HCT116 (cell line): ENCODE measurements at regions not wholly inside any gene's neighbourhood (a gene's known extent, or its start where the extent isn't known, plus 50 kb on each side); places are given as distances from the start of the nearest gene placed in this dataset.

Experiments used
- ATAC-seq: fragments of 200-7000 bp; cut with Tn5 transposase; 2 replicates; pipeline ENCODE4 v1.9.1; 2020; ENCODE audit warnings: mild to moderate bottlenecking, moderate library complexity
- BruUV-seq: library from RNA; stranded (reverse); fragments of 400-500 nt; replicated peaks from 2 replicates; lab custom pipeline; 2021; lab: Mats Ljungman, UMichigan
- CTCF ChIA-PET: fragments of 300-600 bp; sonication (Branson Sonifier 250); formaldehyde crosslinking; loops from one replicate; lab custom pipeline; 2021; ENCODE audit warnings: antibody characterized with exemption; lab: Charles Lee
- POLR2A ChIA-PET: fragments of 300-600, 350-600 bp; sonication (Branson Sonifier 250); formaldehyde crosslinking; loops from one replicate; lab custom pipeline; 2021; ENCODE audit warnings: antibody characterized with exemption; lab: Charles Lee
- RAD21 ChIA-PET, 2 experiments: fragments of 300-600 bp; sonication (Branson Sonifier 250); formaldehyde crosslinking; loops; one replicate each; lab custom pipeline; 2023; ENCODE audit warnings: low total read pairs in 2 of 2; ENCODE audit not compliant: uncharacterized antibody in 2 of 2, unreplicated experiment in 2 of 2, low non-redundant PET in 1 of 2; lab: Charles Lee
- DNase-seq: peaks from one replicate; pipeline ENCODE4 v3.0.0-alpha.2; 2010; ENCODE audit warnings: low read depth, low spot score
- H2AFZ ChIP-seq: fragments of 200-600 bp; shearing (Covaris generic), sonication (generic); 2 replicates; pipeline ENCODE4 v1.6.1; 2017; ENCODE audit warnings: low read depth, mixed run types, mixed read lengths, antibody characterized with exemption, low read length; ENCODE audit not compliant: poor library complexity, severe bottlenecking
- H3K27ac ChIP-seq: 2 replicates; pipeline ENCODE4 v1.5.1; 2012; ENCODE audit warnings: low read depth, low read length
- H3K27me3 ChIP-seq: fragments of 200-600 bp; sonication (generic); 2 replicates; pipeline ENCODE4 v1.6.1; 2016; ENCODE audit warnings: mixed run types, low read length, mixed read lengths; ENCODE audit not compliant: insufficient read depth
- H3K36me3 ChIP-seq, 2 experiments: fragments of 200-500 bp in 1 of 2; fragments of 200-600 bp in 1 of 2; sonication (Bioruptor generic) in 1 of 2; sonication (generic) in 1 of 2; 2 replicates each; pipeline versions ENCODE4 v1.5.1 to v1.6.1; 2014 to 2016; ENCODE audit warnings: low read length in 2 of 2, inconsistent platforms in 1 of 2, mixed read lengths in 1 of 2, mixed run types in 1 of 2; ENCODE audit not compliant: insufficient read depth in 2 of 2, control insufficient read depth in 1 of 2
- H3K4me1 ChIP-seq, 2 experiments: fragments of 200-600 bp in 1 of 2; sonication (generic) in 1 of 2; 2 replicates each; pipeline versions ENCODE4 v1.5.1 to v1.6.1; 2012 to 2017; ENCODE audit warnings: low read length in 2 of 2, inconsistent platforms in 1 of 2, mild to moderate bottlenecking in 1 of 2, mixed read lengths in 1 of 2, mixed run types in 1 of 2, moderate library complexity in 1 of 2; ENCODE audit not compliant: insufficient read depth in 2 of 2, control insufficient read depth in 1 of 2
- H3K4me2 ChIP-seq: fragments of 200-600 bp; sonication (generic); 2 replicates; pipeline ENCODE4 v1.6.1; 2017; ENCODE audit warnings: mixed run types, low read length, mixed read lengths
- H3K4me3 ChIP-seq, 2 experiments: fragments of 200-600 bp in 1 of 2; sonication (generic) in 1 of 2; replicated peaks in 1 of 2; 2 replicates each; pipeline ENCODE4 v1.5.1; 2011 to 2016; ENCODE audit warnings: low read length in 2 of 2, control low read depth in 1 of 2, low read depth in 1 of 2, mild to moderate bottlenecking in 1 of 2, mixed read lengths in 1 of 2, mixed run types in 1 of 2
- H3K79me2 ChIP-seq: fragments of 200-600 bp; sonication (generic); 2 replicates; pipeline ENCODE4 v1.6.1; 2017; ENCODE audit warnings: mild to moderate bottlenecking, mixed run types, low read length, moderate library complexity, mixed read lengths; ENCODE audit not compliant: insufficient read depth
- H3K9ac ChIP-seq: fragments of 200-600 bp; sonication (generic); 2 replicates; pipeline ENCODE4 v1.6.1; 2016; ENCODE audit warnings: low read length, mixed read lengths
- H3K9me2 ChIP-seq: fragments of 200-600 bp; sonication (generic), shearing (Covaris generic); 2 replicates; pipeline ENCODE4 v1.6.1; 2017; ENCODE audit warnings: mixed run types, mild to moderate bottlenecking, moderate library complexity; ENCODE audit not compliant: insufficient read depth
- H3K9me3 ChIP-seq, 2 experiments: fragments of 200-500 bp in 1 of 2; fragments of 200-600 bp in 1 of 2; sonication (Bioruptor generic) in 1 of 2; sonication (generic) in 1 of 2; 2 replicates each; pipeline ENCODE4 v1.6.1; 2014 to 2017; ENCODE audit warnings: low read length in 2 of 2, mixed read lengths in 2 of 2, inconsistent platforms in 1 of 2, low read depth in 1 of 2, mild to moderate bottlenecking in 1 of 2, mixed run types in 1 of 2, moderate library complexity in 1 of 2; ENCODE audit not compliant: control insufficient read depth in 1 of 2, insufficient read depth in 1 of 2
- H4K20me1 ChIP-seq: fragments of 200-600 bp; sonication (generic), shearing (Covaris generic); 2 replicates; pipeline ENCODE4 v1.6.1; 2017; ENCODE audit warnings: mixed run types, mild to moderate bottlenecking, moderate library complexity; ENCODE audit not compliant: insufficient read depth
- CBX3 ChIP-seq: IDR thresholded peaks from 2 replicates; pipeline ENCODE4 v1.6.1; 2012; ENCODE audit warnings: low read depth
- CEBPB ChIP-seq: IDR thresholded peaks from 2 replicates; pipeline ENCODE4 v1.6.1; 2012; ENCODE audit warnings: low read depth
- CTCF ChIP-seq, 3 experiments: fragments of 200-600 bp in 1 of 3; sonication (generic) in 1 of 3; IDR thresholded peaks in 2 of 3; conservative IDR thresholded peaks in 1 of 3; 2 replicates each; pipeline ENCODE4 v1.5.1; 2012 to 2017; ENCODE audit warnings: low read depth in 2 of 3, low read length in 2 of 3, antibody characterized with exemption in 1 of 3, borderline replicate concordance in 1 of 3, control low read depth in 1 of 3, mild to moderate bottlenecking in 1 of 3, mixed read lengths in 1 of 3, mixed run types in 1 of 3, moderate library complexity in 1 of 3; ENCODE audit not compliant: insufficient read depth in 1 of 3
- EGR1 ChIP-seq: IDR thresholded peaks from 2 replicates; pipeline ENCODE4 v1.6.1; 2012; ENCODE audit warnings: low read depth
- EZH2phosphoT487 ChIP-seq: fragments of 200-600 bp; IDR thresholded peaks from 2 replicates; pipeline ENCODE4 v1.6.1; 2018; ENCODE audit warnings: antibody characterized with exemption, borderline replicate concordance
- JUND ChIP-seq: IDR thresholded peaks from 2 replicates; pipeline ENCODE4 v1.6.1; 2012
- POLR2A ChIP-seq: IDR thresholded peaks from 2 replicates; pipeline ENCODE4 v1.7.0; 2011; ENCODE audit warnings: borderline replicate concordance; ENCODE audit not compliant: insufficient read depth, insufficient read length; ENCODE audit errors: extremely low read depth
- RAD21 ChIP-seq: IDR thresholded peaks from 2 replicates; pipeline ENCODE4 v1.6.1; 2012; ENCODE audit warnings: low read depth, mild to moderate bottlenecking
- SRF ChIP-seq: IDR thresholded peaks from 2 replicates; pipeline ENCODE4 v1.6.1; 2012; ENCODE audit warnings: low read depth
- TCF7L2 ChIP-seq: IDR thresholded peaks from 2 replicates; pipeline ENCODE4 v1.7.0; 2011; ENCODE audit warnings: borderline replicate concordance, inconsistent platforms; ENCODE audit not compliant: insufficient read depth, insufficient read length; ENCODE audit errors: extremely low read depth
- YY1 ChIP-seq: IDR thresholded peaks from 2 replicates; pipeline ENCODE4 v1.6.1; 2011; ENCODE audit warnings: low read length, low read depth, moderate library complexity, mild to moderate bottlenecking; ENCODE audit not compliant: insufficient replicate concordance; ENCODE audit errors: extremely low read depth
- ZBTB33 ChIP-seq: IDR thresholded peaks from 2 replicates; pipeline ENCODE4 v1.6.1; 2011; ENCODE audit warnings: mild to moderate bottlenecking, low read length, moderate library complexity; ENCODE audit not compliant: insufficient replicate concordance; ENCODE audit errors: extremely low read depth
- ZFX ChIP-seq: fragments of 450-650 bp; IDR thresholded peaks from 2 replicates; pipeline ENCODE4 v1.6.1; 2017
- ZNF274 ChIP-seq: fragments of 200-500 bp; sonication (Bioruptor generic); IDR thresholded peaks from 2 replicates; pipeline ENCODE4 v1.6.1; 2014; ENCODE audit warnings: mild to moderate bottlenecking, low read depth, low read length, inconsistent platforms
- intact Hi-C: fragments of 100-400 bp; cut with micrococcal nuclease; formaldehyde crosslinking; loops from 2 replicates; pipeline ENCODE4 v1.10.0; 2022
- TF ChIP-seq, protein P1 (sequence below): IDR thresholded peaks from 2 replicates; pipeline ENCODE4 v1.6.1; 2012
- TF ChIP-seq, protein P2 (sequence below): IDR thresholded peaks from 2 replicates; pipeline ENCODE4 v1.6.1; 2012
- TF ChIP-seq, protein P3 (sequence below): IDR thresholded peaks from 2 replicates; pipeline ENCODE4 v1.6.1; 2012; ENCODE audit warnings: low read depth

DNA sequence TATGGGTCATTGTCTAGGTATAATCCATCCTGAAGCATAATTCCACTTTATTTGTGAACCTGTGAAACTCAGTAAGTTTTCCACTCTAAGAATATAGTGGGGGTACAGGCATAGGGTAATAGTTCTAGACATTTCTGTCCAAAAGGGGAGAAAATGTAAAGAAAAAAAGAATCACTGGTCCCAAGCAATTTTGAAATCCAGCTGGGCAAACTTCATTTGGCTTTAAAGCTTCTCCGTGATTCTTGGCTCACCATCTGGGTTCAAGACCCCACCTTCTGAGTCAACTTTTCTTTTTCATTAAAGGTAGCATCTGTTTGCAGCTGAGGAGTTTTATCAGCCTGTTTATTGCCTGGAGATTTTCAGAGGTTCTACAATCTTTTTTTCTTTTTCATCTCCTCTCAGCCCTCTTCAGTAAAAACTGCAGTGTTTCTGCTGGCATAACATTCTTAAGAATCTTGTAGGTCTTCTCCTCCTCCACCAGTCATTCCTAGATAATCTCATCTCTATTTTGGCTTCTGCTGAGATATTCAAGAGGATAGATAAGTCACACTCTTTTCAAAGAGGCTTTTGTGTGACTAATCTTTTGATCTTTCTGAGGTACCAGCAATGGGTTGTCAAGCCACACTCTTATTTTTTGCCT lies 126.1 kb upstream of the PITX1 start:
- H3K36me3 ChIP-seq = no peaks in the 10 kb centered on the region
- H3K4me2 ChIP-seq = no peak overlapping the region
- H3K9me2 ChIP-seq = no peaks in the 10 kb centered on the region
- H3K27ac ChIP-seq = no peak overlapping the region
- DNase-seq (no peak), ATAC-seq (no peak)
- H3K79me2 ChIP-seq = no peaks in the 10 kb centered on the region
- TF ChIP-seq, protein P1, sequence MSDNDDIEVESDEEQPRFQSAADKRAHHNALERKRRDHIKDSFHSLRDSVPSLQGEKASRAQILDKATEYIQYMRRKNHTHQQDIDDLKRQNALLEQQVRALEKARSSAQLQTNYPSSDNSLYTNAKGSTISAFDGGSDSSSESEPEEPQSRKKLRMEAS = no peak
- TF ChIP-seq, protein P2, sequence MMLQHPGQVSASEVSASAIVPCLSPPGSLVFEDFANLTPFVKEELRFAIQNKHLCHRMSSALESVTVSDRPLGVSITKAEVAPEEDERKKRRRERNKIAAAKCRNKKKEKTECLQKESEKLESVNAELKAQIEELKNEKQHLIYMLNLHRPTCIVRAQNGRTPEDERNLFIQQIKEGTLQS = no peak
- TF ChIP-seq ZFX (no peak), EZH2phosphoT487 (no peak), CTCF (IDR thresholded peaks at IDR 0.05 in 2 of 3, conservative IDR thresholded peaks at IDR 0.05 in 1 of 3; ENCODE audit: borderline replicate concordance in 1 of 3, insufficient read depth in 1 of 3, low read depth in 2 of 3, low read length in 2 of 3) (no peak), CEBPB (no peak), ZBTB33 (no peak), ZNF274 (no peak), CBX3 (no peak), SRF (no peak), JUND (no peak), RAD21 (no peak), TCF7L2 (no peak), POLR2A (no peak), EGR1 (no peak), YY1 (no peak)
- TF ChIP-seq, protein P3, sequence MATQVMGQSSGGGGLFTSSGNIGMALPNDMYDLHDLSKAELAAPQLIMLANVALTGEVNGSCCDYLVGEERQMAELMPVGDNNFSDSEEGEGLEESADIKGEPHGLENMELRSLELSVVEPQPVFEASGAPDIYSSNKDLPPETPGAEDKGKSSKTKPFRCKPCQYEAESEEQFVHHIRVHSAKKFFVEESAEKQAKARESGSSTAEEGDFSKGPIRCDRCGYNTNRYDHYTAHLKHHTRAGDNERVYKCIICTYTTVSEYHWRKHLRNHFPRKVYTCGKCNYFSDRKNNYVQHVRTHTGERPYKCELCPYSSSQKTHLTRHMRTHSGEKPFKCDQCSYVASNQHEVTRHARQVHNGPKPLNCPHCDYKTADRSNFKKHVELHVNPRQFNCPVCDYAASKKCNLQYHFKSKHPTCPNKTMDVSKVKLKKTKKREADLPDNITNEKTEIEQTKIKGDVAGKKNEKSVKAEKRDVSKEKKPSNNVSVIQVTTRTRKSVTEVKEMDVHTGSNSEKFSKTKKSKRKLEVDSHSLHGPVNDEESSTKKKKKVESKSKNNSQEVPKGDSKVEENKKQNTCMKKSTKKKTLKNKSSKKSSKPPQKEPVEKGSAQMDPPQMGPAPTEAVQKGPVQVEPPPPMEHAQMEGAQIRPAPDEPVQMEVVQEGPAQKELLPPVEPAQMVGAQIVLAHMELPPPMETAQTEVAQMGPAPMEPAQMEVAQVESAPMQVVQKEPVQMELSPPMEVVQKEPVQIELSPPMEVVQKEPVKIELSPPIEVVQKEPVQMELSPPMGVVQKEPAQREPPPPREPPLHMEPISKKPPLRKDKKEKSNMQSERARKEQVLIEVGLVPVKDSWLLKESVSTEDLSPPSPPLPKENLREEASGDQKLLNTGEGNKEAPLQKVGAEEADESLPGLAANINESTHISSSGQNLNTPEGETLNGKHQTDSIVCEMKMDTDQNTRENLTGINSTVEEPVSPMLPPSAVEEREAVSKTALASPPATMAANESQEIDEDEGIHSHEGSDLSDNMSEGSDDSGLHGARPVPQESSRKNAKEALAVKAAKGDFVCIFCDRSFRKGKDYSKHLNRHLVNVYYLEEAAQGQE = no peak
- RAD21 ChIA-PET = no interaction called here
- H3K4me3 ChIP-seq = no peak overlapping the region
- intact Hi-C loops = no loop called here
- CTCF ChIA-PET = no interaction called here
- no peak overlapping the region for H3K9ac ChIP-seq
- POLR2A ChIA-PET = no interaction called here
- no TSS peak for BruUV-seq
- H3K4me1 ChIP-seq = peaks cover 0 to 11% of the 10 kb centered on the region in 2 experiments; a peak in 1 of 4 replicates
- H3K9me3 ChIP-seq = peaks cover 3 to 7% of the 10 kb centered on the region in 2 experiments; a peak in 1 of 4 replicates
- H3K27me3 ChIP-seq = no peaks in the 10 kb centered on the region
- no peaks in the 10 kb centered on the region for H4K20me1 ChIP-seq
- H2AFZ ChIP-seq = no peak overlapping the region
